Duodenal mucosa (tissue), 2 donors: ENCODE measurements at regions not wholly inside any gene's neighbourhood (a gene's known extent, or its start where the extent isn't known, plus 50 kb on each side); places are given as distances from the start of the nearest gene placed in this dataset.

Experiments
- H3K27ac ChIP-seq: one replicate; pipeline ENCODE4 v1.7.0; 2013; ENCODE audit warnings: low read depth, low read length
- H3K27me3 ChIP-seq, 2 donors: one replicate each; pipeline ENCODE4 v1.7.0; 2013; ENCODE audit warnings: low read length in 2 of 2, control low read depth in 1 of 2; ENCODE audit not compliant: insufficient read depth in 2 of 2, control insufficient read depth in 1 of 2
- H3K36me3 ChIP-seq, 2 donors: one replicate each; pipeline ENCODE4 v1.7.0; 2013; ENCODE audit warnings: low read length in 2 of 2, control low read depth in 1 of 2; ENCODE audit not compliant: insufficient read depth in 2 of 2, control insufficient read depth in 1 of 2
- H3K4me1 ChIP-seq, 2 donors: one replicate each; pipeline ENCODE4 v1.7.0; 2013; ENCODE audit warnings: low read length in 2 of 2, control low read depth in 1 of 2; ENCODE audit not compliant: insufficient read depth in 2 of 2, control insufficient read depth in 1 of 2
- H3K4me3 ChIP-seq, 2 donors: one replicate each; pipeline ENCODE4 v1.7.0; 2013; ENCODE audit warnings: low read length in 2 of 2, low read depth in 1 of 2
- H3K9ac ChIP-seq, 2 donors: one replicate each; pipeline ENCODE4 v1.7.0; 2013; ENCODE audit warnings: low read length in 2 of 2, low read depth in 1 of 2
- H3K9me3 ChIP-seq, 2 donors: one replicate each; pipeline ENCODE4 v1.7.0; 2013; ENCODE audit warnings: low read length in 2 of 2, control low read depth in 1 of 2; ENCODE audit not compliant: control insufficient read depth in 1 of 2

GRCh38 chr18:40235323-40235722 is 1719.7 kb upstream of the PIK3C3 start:
- Histone ChIP-seq H3K4me3 (no peak overlapping the region), H3K9ac (no peak overlapping the region), H3K9me3 (peaks cover under 1 to 7% of the 10 kb centered on the region in 2 donors), H3K27me3 (no peaks in the 10 kb centered on the region), H3K27ac (no peak overlapping the region), H3K4me1 (no peaks in the 10 kb centered on the region), H3K36me3 (no peaks in the 10 kb centered on the region)

GRCh38 chr18:40233931-40234616 is 1721.0 kb upstream of the PIK3C3 start:
- no peak overlapping the region for H3K27ac ChIP-seq
- H3K27me3 ChIP-seq = no peaks in the 10 kb centered on the region
- H3K9me3 ChIP-seq = peaks cover 0 to 7% of the 10 kb centered on the region in 2 donors
- H3K36me3 ChIP-seq = no peaks in the 10 kb centered on the region
- no peak overlapping the region for H3K9ac ChIP-seq
- no peaks in the 10 kb centered on the region for H3K4me1 ChIP-seq
- no peak overlapping the region for H3K4me3 ChIP-seq

GRCh38 chr18:40222776-40223175 is 1732.3 kb upstream of the PIK3C3 start:
- no peak overlapping the region for H3K4me3 ChIP-seq
- H3K36me3 ChIP-seq = no peaks in the 10 kb centered on the region
- peaks cover 0 to 3% of the 10 kb centered on the region in 2 donors for H3K9me3 ChIP-seq
- no peaks in the 10 kb centered on the region for H3K4me1 ChIP-seq
- H3K27ac ChIP-seq = no peak overlapping the region
- H3K9ac ChIP-seq = no peak overlapping the region
- no peaks in the 10 kb centered on the region for H3K27me3 ChIP-seq

- Histone ChIP-seq H3K27me3 (no peaks in the 10 kb centered on the region), H3K9me3 (peaks cover 0 to 4% of the 10 kb centered on the region in 2 donors), H3K27ac (no peak overlapping the region), H3K36me3 (no peaks in the 10 kb centered on the region), H3K4me3 (no peak overlapping the region), H3K9ac (no peak overlapping the region), H3K4me1 (no peaks in the 10 kb centered on the region)
Measured at GRCh38 chr18:40216856-40217255, 1738.2 kb upstream of the PIK3C3 start.

GRCh38 chr18:40215979-40216378 is 1739.1 kb upstream of the PIK3C3 start:
- Histone ChIP-seq H3K4me3 (no peak overlapping the region), H3K27me3 (no peaks in the 10 kb centered on the region), H3K9ac (no peak overlapping the region), H3K36me3 (no peaks in the 10 kb centered on the region), H3K27ac (no peak overlapping the region), H3K9me3 (peaks cover 0 to 4% of the 10 kb centered on the region in 2 donors), H3K4me1 (no peaks in the 10 kb centered on the region)

- H3K4me3 ChIP-seq = no peak overlapping the region
- no peaks in the 10 kb centered on the region for H3K4me1 ChIP-seq
Measured at GRCh38 chr18:40210696-40211095, 1744.3 kb upstream of the PIK3C3 start.

GRCh38 chr18:40208958-40209357 is 1746.1 kb upstream of the PIK3C3 start:
- peaks cover 2 to 3% of the 10 kb centered on the region in 2 donors for H3K9me3 ChIP-seq
- no peaks in the 10 kb centered on the region for H3K36me3 ChIP-seq
- no peaks in the 10 kb centered on the region for H3K27me3 ChIP-seq
- no peak overlapping the region for H3K27ac ChIP-seq
- no peak overlapping the region for H3K9ac ChIP-seq
- no peaks in the 10 kb centered on the region for H3K4me1 ChIP-seq
- H3K4me3 ChIP-seq = no peak overlapping the region

More at GRCh38 chr18:40210696-40211095, 1744.3 kb upstream of the PIK3C3 start:
- H3K27ac ChIP-seq = no peak overlapping the region
- no peaks in the 10 kb centered on the region for H3K36me3 ChIP-seq
- no peaks in the 10 kb centered on the region for H3K27me3 ChIP-seq
- peaks cover 3% of the 10 kb centered on the region in 2 donors for H3K9me3 ChIP-seq
- no peak overlapping the region for H3K9ac ChIP-seq

- Histone ChIP-seq H3K27me3 (no peaks in the 10 kb centered on the region), H3K4me3 (no peak overlapping the region), H3K27ac (no peak overlapping the region), H3K9me3 (no peaks in the 10 kb centered on the region), H3K4me1 (no peaks in the 10 kb centered on the region), H3K36me3 (no peaks in the 10 kb centered on the region), H3K9ac (no peak overlapping the region)
Measured at GRCh38 chr18:40197711-40198110, 1757.3 kb upstream of the PIK3C3 start.

GRCh38 chr18:40186677-40187076 is 1768.4 kb upstream of the PIK3C3 start:
- H3K4me1 ChIP-seq = no peaks in the 10 kb centered on the region
- H3K27ac ChIP-seq = no peak overlapping the region
- H3K9ac ChIP-seq = no peak overlapping the region
- H3K9me3 ChIP-seq = no peaks in the 10 kb centered on the region
- H3K4me3 ChIP-seq = no peak overlapping the region
- no peaks in the 10 kb centered on the region for H3K27me3 ChIP-seq
- no peaks in the 10 kb centered on the region for H3K36me3 ChIP-seq

GRCh38 chr18:40179729-40180461 is 1775.1 kb upstream of the PIK3C3 start:
- Histone ChIP-seq H3K27ac (no peak overlapping the region), H3K4me1 (no peaks in the 10 kb centered on the region), H3K4me3 (no peak overlapping the region), H3K36me3 (no peaks in the 10 kb centered on the region), H3K9me3 (no peaks in the 10 kb centered on the region), H3K27me3 (no peaks in the 10 kb centered on the region), H3K9ac (no peak overlapping the region)
